H9 (cell line): ENCODE measurements at regions not wholly inside any gene's neighbourhood (a gene's known extent, or its start where the extent isn't known, plus 50 kb on each side); places are given as distances from the start of the nearest gene placed in this dataset.

Source experiments
- DNase-seq: peaks from one replicate; pipeline ENCODE4 v3.0.0-alpha.2; 2017
- H2AFZ ChIP-seq: one replicate; pipeline ENCODE4 v1.6.1; 2013; ENCODE audit warnings: mild to moderate bottlenecking, low read length, control low read depth, moderate library complexity
- H2AK5ac ChIP-seq: 2 replicates; pipeline ENCODE4 v1.6.1; 2013; ENCODE audit warnings: low read length, control low read depth, mixed read lengths; ENCODE audit not compliant: insufficient read length
- H2BK120ac ChIP-seq: one replicate; pipeline ENCODE4 v1.6.1; 2013; ENCODE audit warnings: low read depth, mild to moderate bottlenecking, low read length, control low read depth, inconsistent platforms; ENCODE audit not compliant: poor library complexity, severe bottlenecking
- H2BK12ac ChIP-seq: 2 replicates; pipeline ENCODE4 v1.6.1; 2013; ENCODE audit warnings: low read length, control low read depth, mixed read lengths, low read depth; ENCODE audit not compliant: insufficient read length
- H2BK15ac ChIP-seq: 2 replicates; pipeline ENCODE4 v1.6.1; 2013; ENCODE audit warnings: low read depth, low read length, control low read depth
- H2BK20ac ChIP-seq: one replicate; pipeline ENCODE4 v1.6.1; 2013; ENCODE audit warnings: low read depth, mild to moderate bottlenecking, low read length, control low read depth, inconsistent platforms; ENCODE audit not compliant: poor library complexity, severe bottlenecking
- H2BK5ac ChIP-seq: 2 replicates; pipeline ENCODE4 v1.6.1; 2013; ENCODE audit warnings: low read length, control low read depth, mixed read lengths; ENCODE audit not compliant: insufficient read length
- H3K14ac ChIP-seq: 2 replicates; pipeline ENCODE4 v1.6.1; 2013; ENCODE audit warnings: low read length, control low read depth; ENCODE audit not compliant: insufficient read depth
- H3K18ac ChIP-seq: 2 replicates; pipeline ENCODE4 v1.6.1; 2013; ENCODE audit warnings: low read depth, mild to moderate bottlenecking, mixed read lengths, low read length, control low read depth; ENCODE audit not compliant: insufficient read length
- H3K23ac ChIP-seq: 2 replicates; pipeline ENCODE4 v1.6.1; 2013; ENCODE audit warnings: low read length, control low read depth, mixed read lengths, low read depth; ENCODE audit not compliant: insufficient read length
- H3K23me2 ChIP-seq: 2 replicates; pipeline ENCODE4 v1.6.1; 2013; ENCODE audit warnings: low read depth, mild to moderate bottlenecking, mixed read lengths, low read length, control low read depth; ENCODE audit not compliant: insufficient read length, poor library complexity, severe bottlenecking
- H3K27ac ChIP-seq: 2 replicates; pipeline ENCODE4 v1.5.1; 2013; ENCODE audit warnings: low read length, control low read depth, mixed read lengths, low read depth; ENCODE audit not compliant: insufficient read length
- H3K27me3 ChIP-seq: 2 replicates; pipeline ENCODE4 v1.6.1; 2013; ENCODE audit warnings: low read length, control low read depth, inconsistent platforms; ENCODE audit not compliant: insufficient read depth
- H3K4ac ChIP-seq: 2 replicates; pipeline ENCODE4 v1.6.1; 2013; ENCODE audit warnings: low read depth, mild to moderate bottlenecking, control low read depth, inconsistent platforms, low read length, moderate library complexity
- H3K4me1 ChIP-seq: 2 replicates; pipeline ENCODE4 v1.6.1; 2013; ENCODE audit warnings: low read length, control low read depth, inconsistent platforms; ENCODE audit not compliant: insufficient read depth
- H3K4me2 ChIP-seq: 2 replicates; pipeline ENCODE4 v1.6.1; 2013; ENCODE audit warnings: low read length, control low read depth, mixed read lengths; ENCODE audit not compliant: insufficient read length, insufficient read depth
- H3K56ac ChIP-seq: 2 replicates; pipeline ENCODE4 v1.6.1; 2013; ENCODE audit warnings: low read depth, mild to moderate bottlenecking, mixed read lengths, low read length, control low read depth; ENCODE audit not compliant: insufficient read length
- H3K79me1 ChIP-seq: 2 replicates; pipeline ENCODE4 v1.6.1; 2013; ENCODE audit warnings: low read depth, mild to moderate bottlenecking, moderate library complexity, low read length, control low read depth, inconsistent platforms; ENCODE audit not compliant: insufficient read depth, poor library complexity, severe bottlenecking
- H3K79me2 ChIP-seq: 2 replicates; pipeline ENCODE4 v1.6.1; 2013; ENCODE audit warnings: low read length, control low read depth, inconsistent platforms; ENCODE audit not compliant: insufficient read depth
- H3K9ac ChIP-seq: 2 replicates; pipeline ENCODE4 v1.6.1; 2013; ENCODE audit warnings: low read length, control low read depth, mixed read lengths; ENCODE audit not compliant: insufficient read length; ENCODE audit errors: extremely low read depth
- H3K9me3 ChIP-seq: one replicate; pipeline ENCODE4 v1.6.1; 2013; ENCODE audit warnings: low read depth, low read length, inconsistent platforms; ENCODE audit not compliant: control insufficient read depth
- H3T11ph ChIP-seq: one replicate; pipeline ENCODE4 v1.6.1; 2013; ENCODE audit warnings: mild to moderate bottlenecking, low read length, control low read depth, inconsistent platforms
- H4K20me1 ChIP-seq: one replicate; pipeline ENCODE4 v1.6.1; 2013; ENCODE audit not compliant: control insufficient read depth, insufficient read length, insufficient read depth
- H4K5ac ChIP-seq: 2 replicates; pipeline ENCODE4 v1.6.1; 2013; ENCODE audit warnings: low read depth, mild to moderate bottlenecking, mixed read lengths, low read length, control low read depth; ENCODE audit not compliant: insufficient read length
- H4K8ac ChIP-seq: replicated peaks from 2 replicates; pipeline ENCODE4 v1.6.1; 2013; ENCODE audit warnings: low read length, control low read depth, mixed read lengths, low read depth; ENCODE audit not compliant: insufficient read length
- H4K91ac ChIP-seq: 2 replicates; pipeline ENCODE4 v1.6.1; 2013; ENCODE audit warnings: low read depth, mild to moderate bottlenecking, moderate library complexity, mixed read lengths, low read length, control low read depth; ENCODE audit not compliant: insufficient read length
- H3K27ac Mint-ChIP-seq, 3 experiments: 2 replicates in 2 of 3; 3 replicates in 1 of 3; pipeline ENCODE4 v1.8.0; 2020 to 2021; ENCODE audit warnings: mixed read lengths in 3 of 3, mild to moderate bottlenecking in 1 of 3, moderate library complexity in 1 of 3
- H3K27me3 Mint-ChIP-seq: 2 replicates; pipeline ENCODE4 v1.8.0; 2021; ENCODE audit warnings: low read depth, mild to moderate bottlenecking, moderate library complexity, mixed read lengths
- H3K36me3 Mint-ChIP-seq, 3 experiments: 2 replicates in 2 of 3; 3 replicates in 1 of 3; pipeline ENCODE4 v1.8.0; 2020 to 2021; ENCODE audit warnings: low read depth in 3 of 3, mixed read lengths in 3 of 3; ENCODE audit not compliant: insufficient read depth in 1 of 3
- H3K4me1 Mint-ChIP-seq, 2 experiments: 2 replicates each; pipeline ENCODE4 v1.8.0; 2020; ENCODE audit warnings: mixed read lengths in 2 of 2
- H3K4me3 Mint-ChIP-seq, 2 experiments: 2 replicates in 1 of 2; 3 replicates in 1 of 2; pipeline ENCODE4 v1.8.0; 2020 to 2021; ENCODE audit warnings: mild to moderate bottlenecking in 2 of 2, mixed read lengths in 2 of 2, moderate library complexity in 1 of 2
- H3K9me3 Mint-ChIP-seq, 2 experiments: 2 replicates in 1 of 2; 3 replicates in 1 of 2; pipeline ENCODE4 v1.8.0; 2020; ENCODE audit warnings: mild to moderate bottlenecking in 2 of 2, mixed read lengths in 2 of 2, moderate library complexity in 1 of 2
- WGBS: extraction: QIAGEN DNeasy Blood & Tissue Kit; methylation state at CpG from one replicate; pipeline ENCODE4 v1.1.7; 2013; ENCODE audit warnings: missing lambda C conversion rate, low lambda C conversion rate, mixed read lengths; ENCODE audit not compliant: insufficient read length; ENCODE audit errors: extremely low coverage; 5-methylcytosine and 5-hydroxymethylcytosine counted together
- TF ChIP-seq, protein P1 (sequence below): fragments of 200-600 bp; sonication (generic); conservative IDR thresholded peaks from 3 replicates; pipeline ENCODE4 v1.8.0; 2021; ENCODE audit warnings: antibody characterized with exemption, mild to moderate bottlenecking

DNA sequence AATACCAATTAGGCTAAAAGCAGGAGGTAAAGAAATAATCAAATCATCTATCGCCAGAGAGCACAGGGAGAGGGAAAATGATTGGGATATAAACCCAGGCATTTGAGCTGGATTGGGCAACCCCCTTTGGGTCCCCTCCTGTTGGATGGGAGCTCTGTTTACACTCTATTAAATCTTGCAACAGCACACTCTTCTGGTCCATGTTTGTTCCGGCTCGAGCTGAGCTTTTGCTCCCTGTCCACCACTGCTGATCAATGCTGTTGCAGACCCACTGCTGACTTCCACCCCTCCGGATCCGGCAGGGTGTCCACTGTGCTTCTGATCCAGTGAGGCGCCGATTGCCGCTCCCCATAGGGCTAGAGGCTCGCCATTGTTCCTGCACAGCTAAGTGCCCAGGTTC, 493.8 kb downstream of the MATN1 start:
- no peak overlapping the region for H2AFZ ChIP-seq
- no peak overlapping the region for H2BK120ac ChIP-seq
- H2BK5ac ChIP-seq = no peak overlapping the region
- H3K14ac ChIP-seq = no peak overlapping the region
- no peak overlapping the region for H3K9ac ChIP-seq
- no peaks in the 10 kb centered on the region for H3K27me3 ChIP-seq
- no peak overlapping the region for H3K18ac ChIP-seq
- no peak overlapping the region for H3K23ac ChIP-seq
- H3K4me1 ChIP-seq = no peaks in the 10 kb centered on the region
- no peak overlapping the region for H2BK20ac ChIP-seq
- H4K20me1 ChIP-seq = no peaks in the 10 kb centered on the region
- H3K4me2 ChIP-seq = no peak overlapping the region
- no peaks in the 10 kb centered on the region for H3K9me3 ChIP-seq
- no peak overlapping the region for H3K4ac ChIP-seq
- no peaks in the 10 kb centered on the region for H3K23me2 ChIP-seq
- H3K79me2 ChIP-seq = no peaks in the 10 kb centered on the region
- no peak overlapping the region for H3K27ac ChIP-seq
- no peak overlapping the region for H4K5ac ChIP-seq
- H4K8ac ChIP-seq = no peak overlapping the region
- H3K79me1 ChIP-seq = no peaks in the 10 kb centered on the region
- no peak overlapping the region for H2BK15ac ChIP-seq
- DNase-seq = no peak
- H2BK12ac ChIP-seq = no peak overlapping the region
- H3T11ph ChIP-seq = no peak overlapping the region
- Mint-ChIP-seq H3K27ac (no peak overlapping the region), H3K9me3 (no peaks in the 10 kb centered on the region; a peak in 1 of 5 replicates), H3K36me3 (no peaks in the 10 kb centered on the region), H3K27me3 (peaks cover 1% of the 10 kb centered on the region; the same call in 1 of the 2 replicates), H3K4me1 (no peaks in the 10 kb centered on the region), H3K4me3 (no peak overlapping the region)
- no peak overlapping the region for H2AK5ac ChIP-seq
- H4K91ac ChIP-seq = no peak overlapping the region
- no CpG with 5 or more reads among the region's 9 CpGs for WGBS
- TF ChIP-seq, protein P1, sequence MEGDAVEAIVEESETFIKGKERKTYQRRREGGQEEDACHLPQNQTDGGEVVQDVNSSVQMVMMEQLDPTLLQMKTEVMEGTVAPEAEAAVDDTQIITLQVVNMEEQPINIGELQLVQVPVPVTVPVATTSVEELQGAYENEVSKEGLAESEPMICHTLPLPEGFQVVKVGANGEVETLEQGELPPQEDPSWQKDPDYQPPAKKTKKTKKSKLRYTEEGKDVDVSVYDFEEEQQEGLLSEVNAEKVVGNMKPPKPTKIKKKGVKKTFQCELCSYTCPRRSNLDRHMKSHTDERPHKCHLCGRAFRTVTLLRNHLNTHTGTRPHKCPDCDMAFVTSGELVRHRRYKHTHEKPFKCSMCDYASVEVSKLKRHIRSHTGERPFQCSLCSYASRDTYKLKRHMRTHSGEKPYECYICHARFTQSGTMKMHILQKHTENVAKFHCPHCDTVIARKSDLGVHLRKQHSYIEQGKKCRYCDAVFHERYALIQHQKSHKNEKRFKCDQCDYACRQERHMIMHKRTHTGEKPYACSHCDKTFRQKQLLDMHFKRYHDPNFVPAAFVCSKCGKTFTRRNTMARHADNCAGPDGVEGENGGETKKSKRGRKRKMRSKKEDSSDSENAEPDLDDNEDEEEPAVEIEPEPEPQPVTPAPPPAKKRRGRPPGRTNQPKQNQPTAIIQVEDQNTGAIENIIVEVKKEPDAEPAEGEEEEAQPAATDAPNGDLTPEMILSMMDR = no peak
- no peak overlapping the region for H3K56ac ChIP-seq
